Stimulated activated CD8-positive, alpha-beta memory T cell treated with anti-CD3 and anti-CD28 coated beads, Interleukin-2, amount 100 ng/mL, for 1 hour (primary cell): ENCODE measurements at regions not wholly inside any gene's neighbourhood (a gene's known extent, or its start where the extent isn't known, plus 50 kb on each side); places are given as distances from the start of the nearest gene placed in this dataset.
"Not testable (repeated sequence)": the region's sequence is repeated elsewhere in the genome, so short reads cannot be mapped to it uniquely, and the experiment has no call there.

Experiments used
- DNase-seq, 2 donors: peaks; one replicate each; pipeline ENCODE4 v3.0.0-alpha.2; 2020; ENCODE audit warnings: low read depth in 2 of 2

DNA sequence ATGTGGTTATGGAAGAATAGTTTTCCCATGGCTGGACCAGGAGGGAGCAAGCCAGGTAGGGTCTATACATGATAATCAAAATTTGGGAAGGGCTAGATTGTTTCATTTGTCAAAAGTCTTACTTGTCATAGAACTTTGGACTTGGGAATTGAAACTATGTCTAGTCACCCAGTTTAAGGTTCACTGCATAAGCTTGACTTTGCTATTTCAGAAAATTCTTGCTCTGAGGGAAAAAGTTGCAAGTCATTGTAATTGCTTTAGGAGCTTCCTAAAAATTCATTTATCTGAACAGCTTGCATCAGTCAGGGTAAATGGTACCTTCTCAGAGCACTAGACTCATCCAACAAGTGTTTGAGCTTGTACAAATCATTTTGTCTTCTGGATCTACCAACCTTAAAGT is 1194.7 kb downstream of the GALC start:
- no peak for DNase-seq

DNA sequence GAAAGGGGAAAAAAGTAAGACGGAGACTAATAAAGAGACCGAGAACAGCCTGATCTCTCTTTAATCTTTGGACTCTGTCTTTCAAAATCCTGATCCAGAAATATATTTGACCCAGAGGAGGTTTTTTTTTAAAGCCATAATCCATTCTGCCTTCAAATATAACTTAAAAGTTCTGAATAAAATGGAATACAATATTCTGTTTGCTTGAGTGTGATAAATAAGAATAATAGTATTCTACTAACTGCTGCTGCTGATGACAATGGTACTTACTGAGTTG is 1196.0 kb downstream of the GALC start:
- DNase-seq, result no peak

DNA sequence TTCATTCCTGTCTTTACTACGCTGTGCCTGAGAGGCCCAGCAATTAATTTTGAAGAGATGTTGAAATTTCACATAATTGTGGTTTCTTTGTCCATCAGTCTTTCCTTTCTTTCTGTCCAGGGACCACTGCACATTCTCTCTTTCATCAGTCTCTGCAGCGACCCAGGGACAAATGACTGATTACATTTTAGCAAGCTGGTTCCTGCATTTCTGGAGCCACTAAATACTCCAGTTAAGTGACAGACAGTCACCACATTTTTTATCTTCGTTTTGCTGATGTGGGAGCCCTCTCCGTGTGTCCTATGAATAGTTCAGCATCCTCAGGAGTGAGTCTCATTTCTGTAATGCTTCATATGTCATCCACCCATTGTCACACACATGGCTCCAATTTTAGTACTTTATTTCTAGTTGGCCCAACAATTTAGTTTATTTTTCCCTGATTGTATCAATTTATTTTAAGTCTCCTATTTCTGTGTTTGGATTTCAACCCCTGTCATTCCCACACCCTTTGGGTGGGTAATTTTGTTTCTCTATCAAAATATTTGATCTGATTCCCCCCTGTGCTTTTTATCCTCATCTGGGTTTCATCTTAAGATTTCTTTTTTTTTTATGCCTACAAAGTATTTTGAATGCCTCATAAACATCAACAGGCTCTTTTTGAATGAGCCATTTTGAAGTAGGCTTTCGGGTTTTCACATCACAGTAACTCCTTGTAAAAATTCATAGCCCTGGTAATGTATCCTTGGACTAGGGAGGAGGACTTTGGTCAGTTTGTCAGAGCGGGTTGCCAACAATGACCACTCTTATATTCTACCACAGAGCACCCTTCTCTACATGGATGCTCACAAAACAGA is 1196.5 kb downstream of the GALC start:
- DNase-seq, result no peak

DNA sequence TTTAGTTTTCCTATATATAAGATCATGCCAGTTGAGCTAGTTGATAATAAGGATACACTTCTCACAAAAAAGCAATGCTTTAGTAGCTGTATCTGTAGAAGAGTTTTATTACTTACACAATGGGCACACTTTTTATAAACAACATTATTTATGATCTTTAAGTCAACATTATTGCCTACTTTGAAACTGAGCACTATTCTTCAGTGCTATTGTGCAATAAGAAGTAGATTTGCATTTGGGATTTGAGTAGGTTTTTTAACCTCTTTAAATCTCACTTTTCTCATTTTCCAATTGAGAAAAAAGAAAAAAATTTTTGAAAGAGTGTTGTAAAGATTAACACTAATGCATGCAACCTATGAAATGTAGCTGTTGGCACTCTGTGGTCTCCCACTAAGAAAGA is 1198.3 kb downstream of the GALC start:
- DNase-seq, result no peak

- DNase-seq, result no peak
These were observed 1202.3 kb downstream of the GALC start for GRCh38 chr14:86790408-86791364.

DNA sequence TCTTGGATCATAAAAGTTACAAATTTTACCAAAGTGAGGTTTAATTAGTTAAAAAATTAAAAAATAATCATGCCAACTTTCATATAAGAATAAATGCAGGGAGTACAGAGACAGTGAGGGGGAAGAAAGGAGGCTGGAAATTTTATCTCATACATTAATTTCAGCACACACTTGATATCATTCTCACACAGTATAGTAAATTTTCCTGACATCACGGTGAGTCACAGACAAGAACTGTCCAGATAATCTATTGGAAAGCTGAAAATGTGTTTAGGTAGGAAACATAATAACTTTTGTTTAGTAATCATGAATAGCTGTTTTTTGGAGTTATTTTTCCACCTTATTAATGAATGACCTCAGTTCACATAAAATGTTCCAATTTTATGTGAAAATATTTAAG is 1204.8 kb downstream of the GALC start:
- no peak for DNase-seq

DNA sequence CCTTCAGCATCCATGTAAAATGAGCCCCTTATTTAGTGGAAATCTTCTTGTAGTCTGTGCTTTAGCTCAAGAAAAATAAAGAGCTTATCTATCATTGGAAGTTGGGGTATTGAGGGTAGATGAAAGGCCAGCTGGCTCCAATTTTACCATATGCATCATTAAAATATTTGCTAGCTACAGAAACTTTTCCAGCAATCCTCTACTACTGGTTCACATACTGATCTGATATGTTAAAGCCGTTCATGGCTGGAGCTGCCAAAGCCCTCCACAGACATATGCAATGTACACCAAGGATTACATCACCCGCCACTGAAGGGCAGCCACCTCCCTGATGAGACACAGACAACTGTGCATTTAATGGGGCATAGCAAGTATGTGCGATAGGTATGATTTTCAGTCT is 1205.3 kb downstream of the GALC start:
- no peak for DNase-seq

DNA sequence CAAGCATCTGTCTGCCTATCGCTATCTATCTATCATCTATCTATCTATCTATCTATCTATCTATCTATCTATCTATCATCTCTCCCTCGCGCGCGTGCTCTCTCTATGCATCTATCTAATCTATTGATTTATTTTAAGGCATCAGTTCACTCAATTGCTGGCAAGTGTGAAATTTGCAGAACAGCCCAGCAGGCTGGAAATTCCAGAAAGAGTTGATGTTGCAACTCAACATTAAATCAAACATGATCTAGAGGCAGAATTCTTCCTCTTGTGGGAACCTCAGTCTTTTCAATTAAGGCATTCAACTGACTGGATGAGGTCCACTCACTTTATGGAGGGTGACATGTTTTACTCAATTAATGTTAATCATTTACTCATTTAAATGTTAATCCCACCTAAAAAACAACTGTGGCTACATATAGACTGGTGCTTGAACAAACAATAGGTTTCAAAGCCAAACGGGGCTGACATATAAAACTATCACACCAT is 1210.8 kb downstream of the GALC start:
- no peak for DNase-seq

GRCh38 chr14:86780876-86781510 is 1212.0 kb downstream of the GALC start:
- no peak for DNase-seq

DNA sequence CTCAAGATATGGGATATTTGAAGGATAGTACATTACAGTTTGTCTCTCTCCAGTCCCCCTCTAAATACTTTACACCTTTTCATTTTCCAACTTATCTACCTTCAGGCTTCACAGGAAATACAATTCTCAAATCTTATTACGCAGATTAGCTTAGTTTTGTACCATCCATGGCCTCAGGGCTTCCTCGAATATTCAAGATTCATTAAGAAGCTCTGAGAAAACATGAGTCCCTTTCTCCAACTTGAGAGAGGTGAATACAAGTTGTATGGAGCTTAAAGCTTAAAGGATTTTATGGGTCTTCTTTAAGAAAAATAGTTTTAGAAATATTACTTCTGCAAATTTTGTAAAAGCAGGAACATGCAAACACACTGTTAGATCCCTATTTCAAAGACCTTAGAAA is 1212.5 kb downstream of the GALC start:
- no peak for DNase-seq

DNA sequence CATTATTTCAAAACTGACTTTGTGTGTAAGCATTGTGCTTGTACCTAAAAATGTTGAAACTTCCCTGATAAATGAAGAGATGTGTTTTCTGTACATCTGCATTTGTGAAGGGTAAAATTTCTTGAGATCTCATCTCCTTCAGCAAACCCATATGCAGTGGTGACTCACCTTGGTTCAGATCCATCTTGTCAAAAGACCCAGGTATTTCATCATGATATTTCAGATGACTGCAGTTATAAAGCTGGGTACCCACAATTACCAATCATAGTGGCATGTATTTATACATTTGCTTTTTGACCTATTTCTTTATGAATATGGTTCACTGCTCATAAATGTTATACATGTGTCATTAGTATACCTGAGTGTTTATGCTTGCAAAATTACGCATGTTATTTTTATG is 1213.6 kb downstream of the GALC start:
- DNase-seq, result no peak

GRCh38 chr14:86777963-86778602 is 1214.9 kb downstream of the GALC start:
- no peak for DNase-seq

DNA sequence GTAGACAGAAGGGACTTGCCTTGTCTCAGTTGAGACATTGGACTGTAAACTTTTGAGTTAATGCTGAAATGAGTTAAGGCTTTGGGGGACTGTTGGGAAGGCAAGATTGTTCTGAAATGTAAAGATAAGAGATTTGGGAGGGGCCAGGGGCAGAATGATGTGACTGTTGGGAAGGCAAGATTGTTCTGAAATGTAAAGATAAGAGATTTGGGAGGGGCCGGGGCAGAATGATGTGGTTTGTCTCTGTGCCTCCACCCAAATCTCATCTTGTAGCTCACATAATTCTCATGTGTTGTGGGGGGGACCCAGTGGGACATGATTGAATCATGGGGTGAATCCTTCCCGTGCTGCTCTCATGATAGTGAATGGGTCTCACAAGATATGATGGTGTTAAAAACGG is 1217.1 kb downstream of the GALC start:
- not testable (repeated sequence) for DNase-seq

- no peak for DNase-seq
These were observed 1218.1 kb downstream of the GALC start for GRCh38 chr14:86774916-86775315.

DNA sequence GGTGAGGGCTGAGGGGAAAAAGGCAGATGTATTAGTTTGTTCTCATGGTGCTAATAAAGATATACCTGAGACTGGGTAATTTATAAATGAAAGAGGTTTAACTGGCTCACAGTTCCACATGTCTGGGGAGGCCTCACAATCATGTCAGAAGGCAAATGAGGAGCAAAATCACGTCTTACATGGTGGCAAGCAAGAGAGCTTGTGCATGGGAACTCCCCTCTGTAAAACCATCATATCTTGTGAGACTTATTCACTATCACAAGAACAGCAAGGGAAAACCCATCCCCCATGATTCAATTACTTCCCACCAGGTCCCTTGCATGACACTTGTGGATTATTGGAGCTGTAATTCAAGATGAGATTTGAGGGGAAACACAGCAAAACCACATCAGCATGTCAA is 1220.9 kb downstream of the GALC start:
- DNase-seq, result no peak

DNA sequence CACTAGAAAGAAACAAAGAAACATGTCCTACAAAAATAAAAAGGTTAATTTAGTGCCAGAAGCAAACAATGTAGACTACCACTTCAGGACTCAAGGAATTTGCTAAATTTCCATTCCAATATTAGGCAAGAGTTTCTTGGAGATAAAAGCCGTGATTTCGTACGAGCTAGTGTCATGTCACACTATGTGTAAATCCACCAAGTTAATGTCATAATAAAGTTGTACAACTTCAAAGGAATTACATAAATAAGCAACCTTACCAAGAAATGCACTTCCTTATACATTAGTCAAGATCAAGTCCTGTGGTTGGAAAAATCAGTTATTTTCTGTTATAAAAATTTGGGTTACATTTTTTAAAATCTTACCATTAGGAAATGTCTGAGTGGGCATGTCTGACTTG is 1222.8 kb downstream of the GALC start:
- no peak for DNase-seq

DNA sequence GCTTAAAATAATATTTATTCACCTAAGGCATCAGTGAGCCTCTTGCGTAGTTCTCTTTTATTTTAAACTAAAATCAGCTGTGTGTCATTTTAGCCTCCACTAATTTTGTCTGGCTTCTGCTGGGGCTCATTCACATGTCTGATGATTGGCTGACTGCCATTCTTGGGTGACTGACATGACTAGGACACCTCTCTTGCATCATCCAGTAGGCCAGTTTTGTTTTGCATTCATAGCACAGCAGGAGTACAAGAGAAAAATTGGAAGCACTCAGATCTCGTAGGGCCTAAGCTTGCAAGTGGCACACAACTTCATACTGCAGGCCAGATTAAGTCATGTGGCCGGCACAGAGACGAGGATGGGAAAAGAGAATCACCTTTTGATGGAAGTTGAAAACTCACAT is 1226.5 kb downstream of the GALC start:
- DNase-seq, result no peak

GRCh38 chr14:86761611-86762010 is 1231.4 kb downstream of the GALC start:
- DNase-seq, result no peak

GRCh38 chr14:86756521-86757190 is 1226.7 kb downstream of the FLRT2 start:
- no peak for DNase-seq

GRCh38 chr14:86750488-86750887 is 1220.5 kb downstream of the FLRT2 start:
- DNase-seq, result not testable (repeated sequence)

DNA sequence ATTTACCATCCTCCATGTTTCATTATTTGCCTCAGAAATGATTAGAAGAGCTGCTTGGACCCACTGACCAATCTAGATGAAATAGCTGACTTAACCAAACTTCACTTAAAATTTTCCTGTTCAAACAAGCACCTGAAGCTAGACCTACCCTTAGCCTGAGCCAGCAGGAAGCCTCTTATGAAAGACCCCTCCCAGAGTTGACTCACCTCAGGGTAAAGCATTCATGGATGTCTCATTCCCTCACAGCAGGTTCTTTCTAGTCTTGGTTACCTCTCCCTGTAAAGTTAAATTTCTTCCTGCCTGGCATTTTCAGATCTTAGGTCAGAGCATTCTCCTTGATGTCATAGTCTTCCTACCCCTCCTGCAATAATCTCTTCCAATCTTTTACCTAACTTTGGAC is 1209.8 kb downstream of the FLRT2 start:
- DNase-seq, result no peak
